SK-N-SH treated with all-trans-retinoic acid at 6 μM for 48 hours (cell line): ENCODE measurements at regions not wholly inside any gene's neighbourhood (a gene's known extent, or its start where the extent isn't known, plus 50 kb on each side); places are given as distances from the start of the nearest gene placed in this dataset.

Experiments
- OSR1 ChIP-seq: fragments of 250-450 bp; sonication (Bioruptor Pico); IDR thresholded peaks from 2 replicates; pipeline ENCODE4 v1.8.0; 2022; ENCODE audit warnings: moderate library complexity, mild to moderate bottlenecking, inconsistent platforms
- TF ChIP-seq, protein P1 (sequence below): fragments of 250-450 bp; sonication (Bioruptor Pico); IDR thresholded peaks from 2 replicates; pipeline ENCODE4 v1.8.0; 2020; ENCODE audit warnings: mild to moderate bottlenecking, moderate library complexity, borderline replicate concordance

DNA sequence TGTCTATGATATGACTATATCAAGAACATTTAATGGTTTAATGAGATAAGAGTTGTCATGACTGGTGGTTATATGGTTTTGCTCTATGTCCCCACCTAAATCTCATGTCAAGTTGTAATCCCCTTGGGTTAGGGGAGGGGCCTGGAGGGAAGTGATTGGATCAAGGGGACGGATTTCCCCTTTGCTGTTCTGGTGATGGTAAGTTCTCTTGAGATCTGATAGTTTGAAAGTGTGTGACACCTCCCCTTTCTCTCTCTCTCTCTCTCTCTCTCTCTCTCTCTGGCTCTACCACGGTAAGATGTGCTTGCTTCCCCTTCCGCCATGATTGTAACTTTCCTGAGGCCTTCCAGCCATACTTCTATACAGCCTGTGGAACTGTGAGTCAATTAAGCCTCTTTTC lies 803.4 kb downstream of the TRIML1 start:
- TF ChIP-seq, protein P1, sequence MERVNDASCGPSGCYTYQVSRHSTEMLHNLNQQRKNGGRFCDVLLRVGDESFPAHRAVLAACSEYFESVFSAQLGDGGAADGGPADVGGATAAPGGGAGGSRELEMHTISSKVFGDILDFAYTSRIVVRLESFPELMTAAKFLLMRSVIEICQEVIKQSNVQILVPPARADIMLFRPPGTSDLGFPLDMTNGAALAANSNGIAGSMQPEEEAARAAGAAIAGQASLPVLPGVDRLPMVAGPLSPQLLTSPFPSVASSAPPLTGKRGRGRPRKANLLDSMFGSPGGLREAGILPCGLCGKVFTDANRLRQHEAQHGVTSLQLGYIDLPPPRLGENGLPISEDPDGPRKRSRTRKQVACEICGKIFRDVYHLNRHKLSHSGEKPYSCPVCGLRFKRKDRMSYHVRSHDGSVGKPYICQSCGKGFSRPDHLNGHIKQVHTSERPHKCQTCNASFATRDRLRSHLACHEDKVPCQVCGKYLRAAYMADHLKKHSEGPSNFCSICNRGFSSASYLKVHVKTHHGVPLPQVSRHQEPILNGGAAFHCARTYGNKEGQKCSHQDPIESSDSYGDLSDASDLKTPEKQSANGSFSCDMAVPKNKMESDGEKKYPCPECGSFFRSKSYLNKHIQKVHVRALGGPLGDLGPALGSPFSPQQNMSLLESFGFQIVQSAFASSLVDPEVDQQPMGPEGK (CRISPR knock-in tag), result no peak
- no peak for TF ChIP-seq OSR1 (CRISPR knock-in tag)
